Colonic mucosa (tissue), 4 donors: ENCODE measurements at regions not wholly inside any gene's neighbourhood (a gene's known extent, or its start where the extent isn't known, plus 50 kb on each side); places are given as distances from the start of the nearest gene placed in this dataset.

ENCODE experiments used
- DNase-seq: peaks from one replicate; pipeline ENCODE4 v3.0.0-alpha.2; 2020
- H3K27ac ChIP-seq: fragments of 200-600 bp; one replicate; pipeline ENCODE4 v1.8.0; 2021
- H3K27me3 ChIP-seq: fragments of 200-600 bp; one replicate; pipeline ENCODE4 v1.8.0; 2021
- H3K36me3 ChIP-seq: fragments of 200-600 bp; one replicate; pipeline ENCODE4 v1.8.0; 2021
- H3K4me1 ChIP-seq: fragments of 200-600 bp; one replicate; pipeline ENCODE4 v1.8.0; 2021; ENCODE audit warnings: mild to moderate bottlenecking
- H3K4me3 ChIP-seq: fragments of 200-600 bp; one replicate; pipeline ENCODE4 v1.8.0; 2021
- H3K9ac ChIP-seq, 2 donors: one replicate each; pipeline ENCODE4 v1.7.0; 2013; ENCODE audit warnings: control low read depth in 2 of 2, low read depth in 2 of 2, low read length in 2 of 2
- H3K9me3 ChIP-seq: fragments of 200-600 bp; one replicate; pipeline ENCODE4 v1.8.0; 2021
- intact Hi-C: fragments of 100-400 bp; cut with DNase I; formaldehyde crosslinking; loops from one replicate; pipeline ENCODE4 v1.14.1; 2022
- TF ChIP-seq, protein P1 (sequence below): fragments of 200-600 bp; IDR thresholded peaks from one replicate; pipeline ENCODE4 v1.8.0; 2022; ENCODE audit warnings: antibody characterized with exemption, mild to moderate bottlenecking
- donor health status: healthy.
- donor health status: DM: no; HTN: no; CAD: no.
- donor health status: DM: no; HTN: no; CAD: no.

DNA sequence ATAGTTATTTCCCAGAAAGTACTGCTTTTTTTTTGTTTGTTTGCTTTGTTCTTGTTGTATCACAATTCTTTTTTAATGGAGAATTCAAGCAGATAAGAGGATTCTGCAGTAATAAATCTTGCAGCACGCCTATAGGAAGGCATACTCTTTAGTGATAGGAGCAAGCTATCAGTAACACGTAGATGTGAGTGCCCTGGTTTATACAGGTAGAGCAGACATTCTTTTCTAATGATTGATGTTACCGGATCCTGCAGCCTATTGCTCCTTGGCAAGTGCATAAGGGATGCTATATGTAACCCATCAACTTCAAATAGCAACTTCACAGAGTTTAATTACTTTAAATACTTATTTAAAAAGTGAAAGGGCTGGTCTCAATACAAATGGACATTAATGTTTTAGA is 834.2 kb upstream of the GCFC2 start:
- H3K36me3 ChIP-seq: no peaks in the 10 kb centered on the region
- no peaks in the 10 kb centered on the region for H3K4me1 ChIP-seq
- DNase-seq: no peak
- no peaks in the 10 kb centered on the region for H3K9me3 ChIP-seq
- TF ChIP-seq, protein P1, sequence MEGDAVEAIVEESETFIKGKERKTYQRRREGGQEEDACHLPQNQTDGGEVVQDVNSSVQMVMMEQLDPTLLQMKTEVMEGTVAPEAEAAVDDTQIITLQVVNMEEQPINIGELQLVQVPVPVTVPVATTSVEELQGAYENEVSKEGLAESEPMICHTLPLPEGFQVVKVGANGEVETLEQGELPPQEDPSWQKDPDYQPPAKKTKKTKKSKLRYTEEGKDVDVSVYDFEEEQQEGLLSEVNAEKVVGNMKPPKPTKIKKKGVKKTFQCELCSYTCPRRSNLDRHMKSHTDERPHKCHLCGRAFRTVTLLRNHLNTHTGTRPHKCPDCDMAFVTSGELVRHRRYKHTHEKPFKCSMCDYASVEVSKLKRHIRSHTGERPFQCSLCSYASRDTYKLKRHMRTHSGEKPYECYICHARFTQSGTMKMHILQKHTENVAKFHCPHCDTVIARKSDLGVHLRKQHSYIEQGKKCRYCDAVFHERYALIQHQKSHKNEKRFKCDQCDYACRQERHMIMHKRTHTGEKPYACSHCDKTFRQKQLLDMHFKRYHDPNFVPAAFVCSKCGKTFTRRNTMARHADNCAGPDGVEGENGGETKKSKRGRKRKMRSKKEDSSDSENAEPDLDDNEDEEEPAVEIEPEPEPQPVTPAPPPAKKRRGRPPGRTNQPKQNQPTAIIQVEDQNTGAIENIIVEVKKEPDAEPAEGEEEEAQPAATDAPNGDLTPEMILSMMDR: no peak
- H3K27ac ChIP-seq: no peak overlapping the region
- intact Hi-C loops: no loop called here
- H3K4me3 ChIP-seq: no peak overlapping the region
- no peaks in the 10 kb centered on the region for H3K27me3 ChIP-seq
- no peak overlapping the region for H3K9ac ChIP-seq

DNA sequence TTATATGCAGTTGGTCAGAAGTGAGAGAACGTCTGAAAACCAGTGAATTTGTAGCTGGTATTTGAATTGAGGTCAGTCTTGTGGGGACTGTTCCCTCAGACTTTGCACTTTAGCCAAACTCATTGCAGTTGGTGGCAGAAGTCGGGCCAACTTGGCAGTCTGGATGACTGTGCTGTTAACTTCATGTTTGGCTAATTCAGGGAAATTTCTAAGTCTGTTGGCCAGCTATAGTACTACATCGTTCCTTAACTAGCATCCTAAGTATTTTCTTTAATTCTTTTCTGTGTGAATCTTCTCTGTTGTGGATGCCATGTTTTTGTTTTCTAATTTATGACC is 806.8 kb upstream of the GCFC2 start:
- no peaks in the 10 kb centered on the region for H3K9me3 ChIP-seq
- intact Hi-C loops: no loop called here

DNA sequence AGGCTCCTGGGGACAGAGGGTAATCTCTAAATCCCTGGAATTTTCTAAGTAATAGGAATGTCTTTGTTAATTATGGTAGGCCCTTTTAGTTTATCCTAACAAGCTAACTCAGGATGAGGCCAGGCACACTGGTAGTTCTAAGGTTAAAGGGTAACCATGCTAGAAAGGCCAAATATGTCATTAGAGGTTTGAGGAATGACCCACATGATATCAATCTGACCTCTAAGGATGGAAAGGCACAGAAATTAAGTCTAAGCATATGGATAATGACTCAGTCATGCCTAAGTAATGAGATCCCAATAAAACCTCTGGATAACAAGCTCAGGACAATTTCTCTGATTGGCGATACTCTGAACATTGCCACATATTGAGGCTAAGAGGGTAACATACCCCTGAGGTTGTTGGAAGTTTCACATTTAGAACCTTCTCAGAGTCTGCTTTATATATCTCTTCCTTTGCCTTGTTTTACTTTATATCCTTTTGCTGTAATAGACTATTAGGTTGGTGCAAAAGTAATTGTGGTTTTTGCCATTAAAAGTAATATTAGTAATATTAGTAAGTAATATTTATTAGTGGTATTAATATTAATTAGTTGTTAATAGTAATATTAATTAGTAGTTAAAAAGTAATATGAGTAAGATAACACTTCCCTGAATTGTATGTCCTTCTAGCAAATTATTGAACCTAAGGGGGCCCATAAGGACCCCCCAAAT is 806.3 kb upstream of the GCFC2 start:
- H3K9ac ChIP-seq: no peak overlapping the region
- TF ChIP-seq, protein P1: no peak
- H3K4me1 ChIP-seq: no peaks in the 10 kb centered on the region
- no peak overlapping the region for H3K27ac ChIP-seq
- intact Hi-C loops: no loop called here
- H3K27me3 ChIP-seq: no peaks in the 10 kb centered on the region
- H3K36me3 ChIP-seq: no peaks in the 10 kb centered on the region
- no peaks in the 10 kb centered on the region for H3K9me3 ChIP-seq
- no peak overlapping the region for H3K4me3 ChIP-seq
- no peak for DNase-seq

More for the DNA sequence above, 806.8 kb upstream of the GCFC2 start:
- Histone ChIP-seq H3K4me3 (no peak overlapping the region), H3K36me3 (no peaks in the 10 kb centered on the region), H3K9ac (no peak overlapping the region), H3K4me1 (no peaks in the 10 kb centered on the region), H3K27ac (no peak overlapping the region), H3K27me3 (no peaks in the 10 kb centered on the region)
- DNase-seq: no peak
- TF ChIP-seq, protein P1: no peak

DNA sequence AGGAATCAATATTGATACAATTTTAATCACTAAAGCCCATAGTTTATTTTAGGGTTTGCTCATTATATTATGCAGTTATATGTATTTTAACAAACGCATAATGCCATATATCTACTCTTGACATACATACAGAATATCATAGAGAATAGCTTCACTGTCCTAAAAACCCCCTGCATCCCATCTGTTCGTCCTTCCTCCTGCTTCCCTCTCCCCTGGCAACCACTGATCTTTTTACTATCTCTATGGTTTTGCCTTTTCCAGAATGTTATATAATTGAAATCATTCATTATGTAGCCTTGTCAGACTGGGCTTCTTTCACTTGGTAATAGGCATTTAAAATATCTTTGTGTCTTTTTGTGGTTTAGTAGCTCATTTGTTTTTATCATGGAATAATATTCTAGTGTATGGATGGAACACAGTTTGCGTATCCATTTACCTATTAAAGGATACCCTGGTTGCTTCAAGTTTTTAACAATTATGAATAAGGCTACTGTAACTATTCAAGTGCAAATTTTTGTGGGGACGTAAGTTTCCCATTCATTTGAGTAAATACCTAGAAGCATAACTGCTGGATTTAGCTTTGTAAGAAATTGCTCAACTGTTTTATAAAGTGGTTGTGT is 801.6 kb upstream of the GCFC2 start:
- DNase-seq: no peak
- TF ChIP-seq, protein P1: no peak
- no peak overlapping the region for H3K9ac ChIP-seq
- H3K27ac ChIP-seq: no peak overlapping the region
- no peaks in the 10 kb centered on the region for H3K27me3 ChIP-seq
- H3K4me1 ChIP-seq: no peaks in the 10 kb centered on the region
- H3K4me3 ChIP-seq: no peak overlapping the region
- intact Hi-C loops: no loop called here
- H3K9me3 ChIP-seq: no peaks in the 10 kb centered on the region
- H3K36me3 ChIP-seq: no peaks in the 10 kb centered on the region

DNA sequence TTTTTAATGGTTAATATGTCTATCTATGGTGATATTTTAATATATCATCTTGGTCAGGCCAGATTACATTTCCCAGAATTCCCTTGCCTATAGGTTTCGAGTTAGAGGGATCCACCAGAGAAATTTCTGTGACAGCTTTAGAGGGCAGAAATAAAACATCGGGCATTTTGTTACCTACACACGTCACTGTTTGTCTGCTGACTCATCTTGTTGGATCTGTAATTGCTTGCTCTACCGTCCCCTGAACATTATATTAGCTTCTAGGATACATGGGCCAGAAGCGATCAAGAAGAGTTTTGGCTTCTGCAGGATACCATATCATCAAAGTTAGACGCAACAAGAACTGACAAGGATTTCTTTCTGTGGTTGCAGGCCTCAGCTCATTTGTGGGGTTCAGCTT is 795.8 kb upstream of the GCFC2 start:
- DNase-seq: no peak
- intact Hi-C loops: no loop called here
- H3K4me1 ChIP-seq: no peaks in the 10 kb centered on the region

More for the DNA sequence above, 795.8 kb upstream of the GCFC2 start:
- Histone ChIP-seq H3K27ac (no peak overlapping the region), H3K9me3 (no peaks in the 10 kb centered on the region), H3K27me3 (no peaks in the 10 kb centered on the region), H3K36me3 (no peaks in the 10 kb centered on the region), H3K4me3 (no peak overlapping the region), H3K9ac (no peak overlapping the region)
- TF ChIP-seq, protein P1: no peak
